IMR-90 (cell line): ENCODE measurements at regions not wholly inside any gene's neighbourhood (a gene's known extent, or its start where the extent isn't known, plus 50 kb on each side); places are given as distances from the start of the nearest gene placed in this dataset.

ENCODE experiments used
- CTCF ChIP-seq: conservative IDR thresholded peaks from 2 replicates; pipeline ENCODE4 v1.5.1; 2012; ENCODE audit warnings: mild to moderate bottlenecking, low read depth, low read length, improper control_type of control experiment
- FOS ChIP-seq: fragments of 150-350 bp; IDR thresholded peaks from 2 replicates; pipeline ENCODE4 v1.6.1; 2016; ENCODE audit warnings: low read depth, low read length
- POLR2A ChIP-seq: IDR thresholded peaks from 2 replicates; pipeline ENCODE4 v1.6.1; 2012; ENCODE audit warnings: mild to moderate bottlenecking, low read depth, low read length
- RAD21 ChIP-seq: IDR thresholded peaks from 2 replicates; pipeline ENCODE4 v1.6.1; 2012; ENCODE audit warnings: low read length, improper control_type of control experiment
- USF2 ChIP-seq: fragments of 150-350 bp; IDR thresholded peaks from 2 replicates; pipeline ENCODE4 v1.6.1; 2017; ENCODE audit warnings: mild to moderate bottlenecking, antibody characterized with exemption, low read length, low read depth

DNA sequence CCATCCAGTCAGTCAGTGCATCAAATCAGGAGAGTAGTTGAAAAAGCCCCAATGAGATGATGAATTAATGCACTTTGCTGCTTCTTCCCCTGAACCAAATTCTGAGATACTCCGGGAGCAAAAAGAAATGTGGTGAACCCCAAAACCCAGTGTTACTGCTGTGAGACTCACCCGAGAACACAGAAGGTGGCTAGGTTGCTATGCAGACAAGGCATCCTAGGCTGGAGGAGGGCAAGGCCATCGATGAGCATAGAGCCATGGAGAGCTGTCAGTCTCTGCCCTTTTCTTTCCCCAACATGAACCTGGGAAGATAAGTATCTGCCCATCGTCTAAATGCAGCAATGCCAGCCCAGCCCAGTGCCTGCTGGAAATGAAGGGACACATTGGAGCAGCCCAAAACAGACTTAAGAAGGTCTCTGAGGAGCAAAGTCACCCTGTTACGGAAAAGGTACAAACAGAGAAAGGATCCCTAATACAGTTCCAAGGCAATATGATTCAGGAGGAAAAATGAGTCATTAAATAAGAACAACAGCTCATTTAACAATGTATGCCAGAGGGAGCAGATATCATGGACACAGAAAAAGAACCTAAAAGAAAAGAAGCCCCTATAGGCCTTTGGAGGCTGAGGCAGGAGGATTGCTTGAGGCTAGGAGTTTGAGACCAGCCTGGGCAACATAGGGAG is 272.0 kb downstream of the FOXO1 start:
- TF ChIP-seq POLR2A (no peak), FOS (no peak), USF2 (no peak), RAD21 (no peak), CTCF (no peak)
